CD4-positive, alpha-beta T cell treated with Interferon gamma for 1 hour (primary cell): ENCODE measurements at regions not wholly inside any gene's neighbourhood (a gene's known extent, or its start where the extent isn't known, plus 50 kb on each side); places are given as distances from the start of the nearest gene placed in this dataset.

ENCODE experiments used
- DNase-seq: peaks from one replicate; pipeline ENCODE4 v3.0.0-alpha.2; 2020

DNA sequence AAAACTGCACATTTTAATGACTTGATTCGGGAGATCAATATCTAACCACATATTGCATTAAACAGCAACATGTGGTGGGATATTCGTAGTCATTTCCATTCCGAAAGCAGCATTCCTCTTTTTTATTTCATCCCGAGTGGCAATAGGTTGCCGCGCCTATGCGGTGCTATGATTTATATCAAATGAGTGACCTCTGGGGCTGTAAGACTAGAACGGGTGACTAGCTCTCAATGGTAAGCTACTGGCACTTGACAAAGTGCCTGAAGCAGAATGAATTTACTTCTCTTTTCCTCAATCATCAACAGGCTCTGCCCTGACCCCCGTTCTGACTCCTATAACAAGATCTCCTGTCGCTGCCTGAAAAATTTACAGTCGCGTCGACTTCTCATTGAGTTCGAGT is 162.3 kb downstream of the ZNF281 start:
- DNase-seq, result no peak

- no peak for DNase-seq
These were observed 164.4 kb downstream of the ZNF281 start for GRCh38 chr1:200245473-200245872.

DNA sequence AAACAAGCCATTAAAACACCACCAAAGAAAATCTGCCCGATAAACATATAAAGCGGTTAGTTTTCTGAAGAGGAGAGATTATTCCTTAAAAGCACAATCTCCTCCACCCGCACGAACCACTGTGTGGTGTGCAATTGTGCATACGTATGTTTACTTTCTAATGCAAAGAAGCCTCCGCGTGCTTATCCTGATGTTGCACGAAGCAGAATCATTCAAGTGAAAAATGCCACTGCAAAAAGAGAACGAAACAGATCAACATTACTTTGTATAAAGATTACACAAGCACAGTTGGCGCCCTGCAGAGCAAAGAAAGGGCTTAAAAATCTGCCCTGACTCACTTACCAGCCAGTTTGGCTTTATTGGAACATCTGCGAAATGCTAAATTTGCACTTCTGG is 166.8 kb downstream of the ZNF281 start:
- DNase-seq, result no peak

- no peak for DNase-seq
These were observed 167.5 kb downstream of the ZNF281 start for GRCh38 chr1:200242110-200243041.

GRCh38 chr1:200240656-200241055 is 169.2 kb downstream of the ZNF281 start:
- no peak for DNase-seq

- DNase-seq, result no peak
These were observed 171.5 kb downstream of the ZNF281 start for GRCh38 chr1:200238311-200238710.

DNA sequence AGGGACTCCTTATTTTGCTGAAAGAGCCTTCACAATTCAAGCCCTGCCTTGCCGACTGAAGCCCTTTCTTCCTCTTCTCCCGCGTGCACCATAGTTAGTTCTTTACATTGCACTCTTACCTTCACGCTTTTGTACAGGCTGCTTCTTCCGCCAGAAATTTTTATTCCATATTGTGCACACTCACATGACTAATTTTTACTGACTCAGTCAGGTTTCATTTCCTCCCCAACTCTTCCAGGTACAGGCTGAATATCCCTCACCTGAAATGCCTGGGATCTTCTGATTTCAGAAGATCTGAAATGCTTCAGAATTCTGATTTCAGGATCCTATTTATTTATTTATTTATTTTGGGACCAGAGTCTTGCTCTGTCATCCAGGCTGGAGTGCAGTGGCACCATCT is 172.8 kb downstream of the ZNF281 start:
- no peak for DNase-seq

GRCh38 chr1:200234938-200235337 is 174.9 kb downstream of the ZNF281 start:
- no peak for DNase-seq

DNA sequence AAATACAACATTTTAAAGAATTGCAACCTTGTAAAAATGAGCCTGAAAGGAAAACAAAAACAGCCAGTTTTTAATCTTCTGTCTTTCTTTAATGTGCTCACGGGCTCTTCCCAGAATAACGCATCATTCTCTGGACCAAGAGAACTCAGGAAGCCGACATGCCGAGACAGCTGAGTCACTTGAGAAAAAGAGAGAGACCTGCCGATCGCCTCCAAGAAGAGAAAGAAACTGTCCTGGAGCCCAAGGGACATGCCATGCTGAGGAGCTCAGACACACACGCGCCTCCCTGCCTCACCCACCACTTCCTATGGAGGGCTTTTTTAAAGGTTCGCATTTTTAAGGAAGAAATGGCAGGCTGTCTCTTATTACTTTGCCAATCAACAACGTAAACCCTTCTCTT is 176.4 kb downstream of the ZNF281 start:
- DNase-seq, result no peak

- DNase-seq, result no peak
These were observed 178.0 kb downstream of the ZNF281 start for GRCh38 chr1:200231787-200232231.

DNA sequence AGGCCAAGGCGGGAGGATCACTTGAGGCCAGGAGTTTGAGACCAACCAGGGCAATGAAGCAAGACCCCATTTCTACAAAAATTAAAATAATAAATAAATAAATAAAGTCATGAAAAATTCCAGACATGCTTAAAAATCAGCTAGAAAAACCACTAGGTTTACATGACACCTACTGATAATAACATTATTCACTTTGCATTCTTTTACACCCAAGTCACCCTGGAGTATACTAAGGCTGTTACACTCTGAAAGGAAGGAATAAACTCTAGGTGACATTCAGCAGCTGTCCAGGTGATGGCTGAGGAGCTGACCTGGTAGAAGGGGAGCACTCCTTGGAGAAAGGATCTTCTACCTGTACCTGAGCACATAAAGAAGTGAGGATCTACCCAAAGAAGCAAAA is 179.2 kb downstream of the ZNF281 start:
- DNase-seq, result no peak

GRCh38 chr1:200228486-200228885 is 181.3 kb downstream of the ZNF281 start:
- no peak for DNase-seq

DNA sequence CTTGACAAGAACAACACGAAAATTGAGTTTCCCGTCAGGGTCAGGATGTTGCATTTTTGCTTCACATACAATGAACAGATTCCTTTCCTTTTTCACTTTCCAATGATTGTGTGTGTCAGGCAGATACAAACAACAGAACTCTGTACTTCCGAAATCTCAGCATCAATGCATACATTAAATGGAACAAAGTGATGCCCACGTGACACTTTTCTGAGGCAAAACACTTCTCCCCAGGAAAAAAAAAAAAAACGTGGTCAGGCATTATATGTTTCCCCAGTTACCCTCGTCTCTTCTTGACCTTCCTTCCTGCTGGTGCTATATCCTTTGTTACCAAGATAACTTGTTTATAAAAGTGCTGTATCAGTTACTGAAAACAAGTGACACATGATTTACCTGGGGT is 181.8 kb downstream of the ZNF281 start:
- no peak for DNase-seq
